Neural crest cell (in vitro differentiated cells): ENCODE measurements at regions not wholly inside any gene's neighbourhood (a gene's known extent, or its start where the extent isn't known, plus 50 kb on each side); places are given as distances from the start of the nearest gene placed in this dataset.

Source experiments
- DNase-seq: peaks from one replicate; pipeline ENCODE4 v3.0.0; 2021; ENCODE audit warnings: low read depth, mixed read lengths, low spot score
- H3K27ac Mint-ChIP-seq: one replicate; pipeline ENCODE4 v1.8.0; 2021; ENCODE audit warnings: mild to moderate bottlenecking, mixed read lengths; ENCODE audit not compliant: unreplicated experiment
- H3K27me3 Mint-ChIP-seq: 2 replicates; pipeline ENCODE4 v1.8.0; 2021; ENCODE audit warnings: low read depth, mild to moderate bottlenecking, mixed read lengths
- H3K36me3 Mint-ChIP-seq: 2 replicates; pipeline ENCODE4 v1.8.0; 2021; ENCODE audit warnings: low read depth, mild to moderate bottlenecking, mixed read lengths
- H3K4me1 Mint-ChIP-seq: 2 replicates; pipeline ENCODE4 v1.8.0; 2021; ENCODE audit warnings: mixed read lengths
- H3K4me3 Mint-ChIP-seq: one replicate; pipeline ENCODE4 v1.8.0; 2021; ENCODE audit warnings: mild to moderate bottlenecking, mixed read lengths
- H3K9me3 Mint-ChIP-seq: 2 replicates; pipeline ENCODE4 v1.8.0; 2021; ENCODE audit warnings: mixed read lengths
- TF ChIP-seq, protein P1 (sequence below): fragments of 200-600 bp; sonication (generic); conservative IDR thresholded peaks from 2 replicates; pipeline ENCODE4 v1.5.0; 2021; ENCODE audit warnings: antibody characterized with exemption, mild to moderate bottlenecking

DNA sequence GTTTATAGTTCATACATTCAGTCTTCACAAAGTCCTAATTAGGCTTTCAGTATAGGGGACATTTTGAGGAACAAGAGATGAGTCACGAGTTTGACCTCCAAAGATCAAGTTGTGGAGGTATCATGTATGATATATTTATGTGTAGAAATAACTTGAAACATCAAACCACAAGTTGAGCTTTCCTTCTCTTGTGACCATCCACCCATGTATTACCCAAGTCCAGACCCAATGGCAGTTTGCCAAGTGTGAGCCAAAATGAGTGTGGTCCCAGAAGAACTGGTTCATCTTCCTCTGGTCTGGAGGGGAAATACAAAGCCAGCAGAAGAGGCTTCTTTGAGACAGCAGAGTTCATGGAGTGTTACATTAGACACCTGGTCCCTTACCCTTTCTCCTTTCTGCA lies 104.9 kb downstream of the ATP23 start:
- peaks cover 6% of the 10 kb centered on the region for H3K36me3 Mint-ChIP-seq
- TF ChIP-seq, protein P1, sequence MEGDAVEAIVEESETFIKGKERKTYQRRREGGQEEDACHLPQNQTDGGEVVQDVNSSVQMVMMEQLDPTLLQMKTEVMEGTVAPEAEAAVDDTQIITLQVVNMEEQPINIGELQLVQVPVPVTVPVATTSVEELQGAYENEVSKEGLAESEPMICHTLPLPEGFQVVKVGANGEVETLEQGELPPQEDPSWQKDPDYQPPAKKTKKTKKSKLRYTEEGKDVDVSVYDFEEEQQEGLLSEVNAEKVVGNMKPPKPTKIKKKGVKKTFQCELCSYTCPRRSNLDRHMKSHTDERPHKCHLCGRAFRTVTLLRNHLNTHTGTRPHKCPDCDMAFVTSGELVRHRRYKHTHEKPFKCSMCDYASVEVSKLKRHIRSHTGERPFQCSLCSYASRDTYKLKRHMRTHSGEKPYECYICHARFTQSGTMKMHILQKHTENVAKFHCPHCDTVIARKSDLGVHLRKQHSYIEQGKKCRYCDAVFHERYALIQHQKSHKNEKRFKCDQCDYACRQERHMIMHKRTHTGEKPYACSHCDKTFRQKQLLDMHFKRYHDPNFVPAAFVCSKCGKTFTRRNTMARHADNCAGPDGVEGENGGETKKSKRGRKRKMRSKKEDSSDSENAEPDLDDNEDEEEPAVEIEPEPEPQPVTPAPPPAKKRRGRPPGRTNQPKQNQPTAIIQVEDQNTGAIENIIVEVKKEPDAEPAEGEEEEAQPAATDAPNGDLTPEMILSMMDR = no peak
- H3K4me3 Mint-ChIP-seq = no peak overlapping the region
- no peaks in the 10 kb centered on the region for H3K4me1 Mint-ChIP-seq
- peaks cover 6% of the 10 kb centered on the region for H3K27me3 Mint-ChIP-seq
- peak overlapping the region; percentile 52 for H3K27ac Mint-ChIP-seq
- DNase-seq = no peak
- peaks cover 14% of the 10 kb centered on the region for H3K9me3 Mint-ChIP-seq

GRCh38 chr12:58051378-58051777 lies 110.0 kb downstream of the ATP23 start:
- Mint-ChIP-seq H3K36me3 (peaks cover 12% of the 10 kb centered on the region), H3K27me3 (peaks cover 6% of the 10 kb centered on the region), H3K4me1 (no peaks in the 10 kb centered on the region), H3K27ac (no peak overlapping the region), H3K4me3 (no peak overlapping the region), H3K9me3 (peaks cover 18% of the 10 kb centered on the region)
- TF ChIP-seq, protein P1 = no peak
- DNase-seq = no peak

- no peak for DNase-seq
- TF ChIP-seq, protein P1 = no peak
- Mint-ChIP-seq H3K27me3 (no peaks in the 10 kb centered on the region), H3K4me1 (no peaks in the 10 kb centered on the region), H3K9me3 (peaks cover 5% of the 10 kb centered on the region), H3K4me3 (no peak overlapping the region), H3K27ac (no peak overlapping the region), H3K36me3 (peaks cover 5% of the 10 kb centered on the region)
Measured at GRCh38 chr12:58064666-58065065, 123.3 kb downstream of the ATP23 start.

DNA sequence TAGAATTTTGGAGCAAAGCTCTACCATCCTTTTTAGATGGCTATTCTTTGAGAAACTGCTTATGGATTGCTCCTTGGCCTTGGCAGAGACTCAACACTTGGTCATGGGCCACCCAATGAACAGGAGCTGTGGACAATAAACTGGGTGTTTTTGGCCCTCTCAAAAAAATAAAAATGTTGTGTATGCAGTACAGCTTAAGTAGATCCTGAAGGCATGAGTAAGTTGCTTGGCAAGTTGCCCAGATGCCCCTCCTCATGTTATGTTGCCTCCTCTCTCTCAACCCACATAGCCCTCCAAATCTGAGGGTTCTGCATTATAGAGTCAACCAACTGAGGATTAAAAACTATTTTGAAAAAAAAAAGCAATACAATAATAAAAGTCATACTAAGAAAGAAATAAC lies 124.9 kb downstream of the ATP23 start:
- H3K9me3 Mint-ChIP-seq = peaks cover 2% of the 10 kb centered on the region
- DNase-seq = no peak
- no peaks in the 10 kb centered on the region for H3K4me1 Mint-ChIP-seq
- H3K4me3 Mint-ChIP-seq = no peak overlapping the region
- TF ChIP-seq, protein P1 = no peak
- H3K27me3 Mint-ChIP-seq = no peaks in the 10 kb centered on the region
- H3K27ac Mint-ChIP-seq = no peak overlapping the region
- H3K36me3 Mint-ChIP-seq = no peaks in the 10 kb centered on the region

- Mint-ChIP-seq H3K27ac (no peak overlapping the region), H3K36me3 (peaks cover 2% of the 10 kb centered on the region), H3K4me3 (no peak overlapping the region), H3K27me3 (no peaks in the 10 kb centered on the region), H3K9me3 (peaks cover 2% of the 10 kb centered on the region), H3K4me1 (no peaks in the 10 kb centered on the region)
- no peak for DNase-seq
- TF ChIP-seq, protein P1 = no peak
Measured at GRCh38 chr12:58067610-58068387, 126.4 kb downstream of the ATP23 start.
